NCI-H774 (cell line): ENCODE measurements at regions not wholly inside any gene's neighbourhood (a gene's known extent, or its start where the extent isn't known, plus 50 kb on each side); places are given as distances from the start of the nearest gene placed in this dataset.

Source experiments
- DNase-seq: peaks from one replicate; lab custom pipeline; 2025; lab: John Stamatoyannopoulos, UW

- DNase-seq = no peak
Observed at GRCh38 chr3:64748244-64748904, 60.6 kb upstream of the ADAMTS9 start.

- no peak for DNase-seq
Observed at GRCh38 chr3:64747679-64748078, 59.9 kb upstream of the ADAMTS9 start.

- DNase-seq = no peak
Observed at GRCh38 chr3:64743887-64744243, 56.1 kb upstream of the ADAMTS9 start.

GRCh38 chr3:64743156-64743886 is 55.5 kb upstream of the ADAMTS9 start:
- DNase-seq = no peak

- DNase-seq = no peak
Observed at GRCh38 chr3:64741341-64741740, 53.5 kb upstream of the ADAMTS9 start.

- DNase-seq = no peak
Observed at GRCh38 chr3:64739971-64740631, 52.3 kb upstream of the ADAMTS9 start.
